ENCODE measurements at regions not wholly inside any gene's neighbourhood (a gene's known extent, or its start where the extent isn't known, plus 50 kb on each side); places are given as distances from the start of the nearest gene placed in this dataset.
"Not testable (repeated sequence)": the region's sequence is repeated elsewhere in the genome, so short reads cannot be mapped to it uniquely, and the experiment has no call there.

DNA sequence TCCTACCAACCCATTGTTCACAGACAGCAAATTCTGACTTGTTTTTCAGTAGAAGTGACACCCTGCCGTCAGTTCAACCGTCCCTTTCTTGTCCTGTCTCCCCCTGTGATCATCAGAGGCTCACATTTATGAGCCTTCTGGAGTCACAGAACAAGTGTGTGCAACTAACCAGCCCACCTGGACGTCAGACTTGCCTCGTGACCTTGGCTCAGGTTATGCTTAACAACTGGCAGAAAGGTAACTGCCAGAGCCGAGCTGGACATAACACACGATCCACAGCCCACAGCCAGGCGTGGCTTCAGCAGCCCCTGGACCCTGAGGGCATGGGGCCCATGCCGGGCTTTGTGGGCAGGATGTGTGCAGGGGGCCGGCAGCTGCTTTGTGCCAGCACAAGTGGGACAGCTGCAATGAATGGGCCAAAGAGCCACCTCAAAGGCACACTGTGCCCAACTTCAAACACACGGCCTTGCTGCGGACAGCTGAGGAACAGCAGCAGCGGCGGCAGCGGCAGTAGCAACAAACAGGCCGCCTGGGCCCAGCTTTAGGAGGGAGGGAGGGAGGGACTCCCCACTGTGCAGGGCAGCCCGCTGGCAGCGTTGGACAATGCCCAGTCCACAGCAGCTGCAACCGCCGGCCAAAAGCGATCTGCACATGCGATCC lies 103.9 kb downstream of the ZBTB18 start:
- no peak overlapping the region for H3K4me3 ChIP-seq (ENCODE audit: control insufficient read depth, low read depth, low read length)
- no peak for TF ChIP-seq CTCF (conservative IDR thresholded peaks at IDR 0.05; ENCODE audit: control insufficient read depth, insufficient read depth, low read depth, low read length)
- no peak for DNase-seq (ENCODE audit: low read depth)

GRCh38 chr1:244155661-244156060 lies 104.6 kb downstream of the ZBTB18 start:
- no peak for DNase-seq (ENCODE audit: low read depth)
- TF ChIP-seq CTCF (conservative IDR thresholded peaks at IDR 0.05; ENCODE audit: control insufficient read depth, insufficient read depth, low read depth, low read length), result no peak

GRCh38 chr1:244156617-244157016 lies 105.5 kb downstream of the ZBTB18 start:
- not testable (repeated sequence) for DNase-seq (ENCODE audit: low read depth); H3K4me3 ChIP-seq (ENCODE audit: control insufficient read depth, low read depth, low read length)

More at GRCh38 chr1:244155661-244156060, 104.6 kb downstream of the ZBTB18 start:
- H3K4me3 ChIP-seq (ENCODE audit: control insufficient read depth, low read depth, low read length), result no peak overlapping the region

- DNase-seq (ENCODE audit: low read depth), result no peak
- no peak overlapping the region for H3K4me3 ChIP-seq (ENCODE audit: control insufficient read depth, low read depth, low read length)
- no peak for TF ChIP-seq CTCF (conservative IDR thresholded peaks at IDR 0.05; ENCODE audit: control insufficient read depth, insufficient read depth, low read depth, low read length)
These were observed 106.8 kb downstream of the ZBTB18 start for GRCh38 chr1:244157731-244158438.

DNA sequence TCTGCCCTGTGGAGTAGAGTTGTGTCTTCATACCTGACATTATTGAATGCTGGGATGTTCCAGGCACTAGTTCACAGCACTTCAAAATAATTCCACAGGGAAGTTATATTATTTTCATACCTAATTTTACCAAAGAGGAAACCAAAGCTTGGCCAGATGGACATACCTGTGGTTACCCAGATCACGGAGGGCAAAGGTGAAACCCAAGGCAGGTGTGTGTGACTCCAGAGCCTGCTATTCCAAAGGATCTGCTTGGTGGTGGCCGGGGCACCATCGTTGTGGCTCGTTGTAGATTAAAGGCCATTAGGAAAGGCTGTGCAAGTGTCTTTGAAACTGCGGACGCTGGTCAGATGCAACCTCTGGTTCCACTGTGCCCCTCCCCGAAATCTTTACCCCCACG lies 108.6 kb downstream of the ZBTB18 start:
- DNase-seq (ENCODE audit: low read depth), result no peak

DNA sequence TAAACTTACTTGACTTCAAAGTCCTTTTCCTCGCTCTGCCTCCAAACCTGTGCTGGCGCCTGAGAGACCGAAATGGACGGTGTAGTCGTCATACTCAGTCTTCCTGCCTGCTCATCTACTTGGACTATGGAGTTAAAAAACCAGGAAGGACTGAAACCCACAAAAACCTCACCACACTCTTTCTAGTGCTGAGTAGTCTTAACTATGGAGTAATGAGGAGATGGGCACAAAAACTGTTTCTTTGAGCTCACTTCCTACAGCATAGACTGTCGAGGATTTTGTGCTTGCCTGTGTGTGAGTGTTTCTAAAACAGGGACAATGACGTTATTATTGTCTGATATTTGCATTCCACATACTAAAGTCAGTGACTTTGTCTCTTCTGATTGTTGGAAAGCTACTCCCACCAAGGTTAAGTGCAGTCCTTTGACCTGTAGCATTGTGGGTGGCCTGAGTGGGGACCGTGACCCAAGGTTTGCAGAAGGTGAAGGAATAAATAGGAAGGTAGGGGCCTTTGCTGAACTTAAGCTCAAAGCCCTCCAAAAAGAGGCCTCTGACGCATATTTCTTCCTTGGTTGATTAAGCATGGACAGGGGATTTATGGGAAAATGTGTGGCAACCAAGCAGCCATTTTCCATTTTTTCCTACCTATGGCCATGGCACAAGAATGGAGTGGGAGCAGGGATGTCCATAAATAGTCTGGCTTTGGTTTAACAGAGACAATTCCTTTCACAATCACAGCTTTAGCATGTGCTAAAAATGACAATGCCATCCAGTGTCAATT lies 109.6 kb downstream of the ZBTB18 start:
- DNase-seq (ENCODE audit: low read depth), result no peak
- no peak overlapping the region for H3K4me3 ChIP-seq (ENCODE audit: control insufficient read depth, low read depth, low read length)
- TF ChIP-seq CTCF (conservative IDR thresholded peaks at IDR 0.05; ENCODE audit: control insufficient read depth, insufficient read depth, low read depth, low read length), result no peak

More for the DNA sequence above, 108.6 kb downstream of the ZBTB18 start:
- no peak overlapping the region for H3K4me3 ChIP-seq (ENCODE audit: control insufficient read depth, low read depth, low read length)
- TF ChIP-seq CTCF (conservative IDR thresholded peaks at IDR 0.05; ENCODE audit: control insufficient read depth, insufficient read depth, low read depth, low read length), result no peak

GRCh38 chr1:244161236-244161510 lies 110.1 kb downstream of the ZBTB18 start:
- H3K4me3 ChIP-seq (ENCODE audit: control insufficient read depth, low read depth, low read length), result no peak overlapping the region
- no peak for TF ChIP-seq CTCF (conservative IDR thresholded peaks at IDR 0.05; ENCODE audit: control insufficient read depth, insufficient read depth, low read depth, low read length)
- DNase-seq (ENCODE audit: low read depth), result no peak

Data from fibroblast of mammary gland (primary cell).